GM18858 (cell line): ENCODE measurements at regions not wholly inside any gene's neighbourhood (a gene's known extent, or its start where the extent isn't known, plus 50 kb on each side); places are given as distances from the start of the nearest gene placed in this dataset.
"Not testable (repeated sequence)": the region's sequence is repeated elsewhere in the genome, so short reads cannot be mapped to it uniquely, and the experiment has no call there.

Experiments
- ATAC-seq: cut with Tn5 transposase; IDR thresholded peaks from one replicate; pipeline ENCODE4 v1.9.1; 2021; ENCODE audit not compliant: unreplicated experiment

DNA sequence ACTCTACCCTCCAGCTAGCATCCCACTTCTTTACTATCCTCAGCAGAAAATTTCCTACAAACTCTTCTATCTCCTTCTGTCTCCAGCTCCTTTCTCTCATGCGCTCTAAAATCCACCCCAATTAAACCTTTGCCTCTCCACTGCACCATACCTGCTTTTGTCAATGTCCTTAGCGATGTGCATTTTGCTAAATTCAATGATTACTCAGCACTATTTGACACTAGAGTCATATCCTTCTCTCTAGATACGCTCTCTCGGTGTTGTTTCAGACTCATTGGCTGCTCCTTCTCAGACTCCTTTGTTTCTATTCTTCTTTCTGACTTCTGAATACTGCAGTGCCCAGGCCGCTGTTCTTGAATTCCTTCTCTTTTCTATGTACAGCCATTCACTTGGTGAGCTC is 144.2 kb downstream of the HLX start:
- no peak for ATAC-seq

GRCh38 chr1:221025501-221025900 is 146.3 kb downstream of the HLX start:
- no peak for ATAC-seq

- ATAC-seq: no peak
These were observed 146.7 kb downstream of the HLX start for GRCh38 chr1:221025956-221026355.

GRCh38 chr1:221029981-221030649 is 150.9 kb downstream of the HLX start:
- ATAC-seq: no peak

- ATAC-seq: no peak
These were observed 151.7 kb downstream of the HLX start for GRCh38 chr1:221030990-221031389.

DNA sequence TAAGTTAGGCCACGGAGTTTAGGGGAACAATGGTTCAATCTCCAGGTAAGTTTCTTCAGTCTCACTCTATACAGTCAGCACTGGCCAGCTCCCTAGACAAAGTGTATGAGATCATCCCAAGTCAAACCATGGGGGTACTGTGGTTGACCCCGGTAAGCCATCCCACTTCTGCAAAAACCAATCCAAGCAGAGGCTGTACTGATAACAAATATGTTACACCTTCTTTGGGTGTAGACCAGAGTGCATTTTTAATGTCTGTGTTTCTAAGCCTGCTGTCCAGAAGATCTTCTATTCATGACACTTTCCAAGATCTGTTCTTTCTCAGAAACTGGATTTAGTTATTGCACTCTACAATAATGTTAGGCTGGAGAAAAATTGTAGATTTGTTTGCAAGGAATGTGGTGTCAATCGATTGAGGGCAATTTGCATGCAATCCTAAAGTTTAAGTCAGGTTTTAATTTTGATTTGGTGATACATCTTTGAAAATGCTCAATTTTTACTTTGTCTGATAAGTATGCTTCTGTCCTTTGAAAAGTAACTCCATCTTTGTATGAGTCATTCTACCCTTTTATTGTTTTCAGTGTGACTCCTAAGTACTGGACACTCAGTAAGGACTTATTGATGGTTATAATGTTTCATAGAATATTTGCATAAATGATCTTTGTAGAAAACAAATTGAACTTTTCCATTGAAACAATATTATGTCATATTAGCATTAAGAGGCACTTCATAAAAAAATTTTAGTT is 152.4 kb downstream of the HLX start:
- ATAC-seq: no peak

DNA sequence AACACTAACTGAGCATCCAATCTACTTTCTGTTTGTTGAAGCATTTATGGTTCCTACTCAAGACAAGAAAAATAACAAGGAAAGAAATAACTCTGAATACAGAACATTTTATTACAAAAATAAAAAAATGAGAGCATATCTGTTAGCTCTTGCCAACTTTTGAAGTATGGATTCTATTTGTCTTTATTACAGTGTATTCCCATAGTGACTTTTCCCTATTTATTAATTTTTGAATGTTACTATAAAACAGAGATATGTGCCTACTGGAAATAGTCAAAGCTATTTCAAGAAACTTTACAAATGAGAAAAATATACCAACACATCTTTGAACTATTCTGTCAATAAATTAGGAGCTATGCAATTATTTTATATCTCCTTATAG is 153.0 kb downstream of the HLX start:
- no peak for ATAC-seq

DNA sequence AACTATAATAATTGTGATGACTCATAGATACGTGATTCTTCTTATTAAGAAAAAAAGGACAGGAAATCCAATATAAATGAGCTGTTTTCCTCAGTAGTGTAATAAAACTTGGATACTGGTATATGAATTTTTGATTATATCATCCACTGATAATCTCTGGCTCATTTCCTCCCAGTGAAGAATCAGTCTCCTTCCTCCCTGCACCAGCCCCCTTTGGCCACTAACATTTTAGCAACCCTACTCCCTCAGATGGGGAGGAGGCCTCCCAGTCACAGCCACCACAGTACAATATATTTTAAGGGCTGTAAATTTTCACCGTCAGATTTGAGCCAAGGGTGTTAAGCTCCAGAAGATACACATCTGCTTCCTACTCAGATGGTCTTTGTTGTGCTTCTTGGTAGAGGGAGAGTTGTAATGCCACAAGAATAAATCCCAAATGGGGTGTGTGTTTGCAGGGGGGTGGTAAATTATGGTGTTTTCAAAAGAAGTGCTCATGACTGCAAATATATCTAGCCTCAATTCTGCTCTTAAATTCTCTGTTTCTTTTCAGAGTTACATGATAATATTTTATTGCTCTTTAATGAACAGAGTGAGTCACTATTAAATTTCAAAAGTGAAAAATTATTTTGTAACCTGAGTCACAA is 153.5 kb downstream of the HLX start:
- ATAC-seq: no peak

- ATAC-seq: no peak
These were observed 156.5 kb downstream of the HLX start for GRCh38 chr1:221035662-221036153.

- no peak for ATAC-seq
These were observed 160.4 kb downstream of the HLX start for GRCh38 chr1:221039616-221040015.

GRCh38 chr1:221040101-221040500 is 160.9 kb downstream of the HLX start:
- ATAC-seq: no peak

GRCh38 chr1:221040691-221041285 is 161.5 kb downstream of the HLX start:
- no peak for ATAC-seq

- ATAC-seq: no peak
These were observed 165.3 kb downstream of the HLX start for GRCh38 chr1:221044538-221044937.

DNA sequence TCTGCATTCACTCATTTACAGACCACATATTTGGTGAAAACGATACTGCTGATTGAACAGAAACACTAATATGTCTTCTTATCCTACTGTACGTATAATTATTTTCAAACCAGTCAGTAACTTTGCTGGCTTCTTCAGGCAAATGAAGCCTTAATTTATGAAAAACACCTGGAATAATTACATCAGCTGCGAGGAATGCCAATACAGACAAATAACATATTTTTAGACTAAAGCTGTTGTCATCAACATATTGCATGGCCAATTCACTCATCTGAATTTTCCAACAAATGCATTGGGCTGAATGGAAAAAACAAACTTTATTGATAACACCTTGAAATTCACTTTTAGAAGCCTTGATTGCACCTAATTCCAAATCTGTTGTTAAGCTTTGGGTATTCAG is 165.9 kb downstream of the HLX start:
- ATAC-seq: no peak

GRCh38 chr1:221045842-221046831 is 166.9 kb downstream of the HLX start:
- peak; percentile 93 for ATAC-seq

DNA sequence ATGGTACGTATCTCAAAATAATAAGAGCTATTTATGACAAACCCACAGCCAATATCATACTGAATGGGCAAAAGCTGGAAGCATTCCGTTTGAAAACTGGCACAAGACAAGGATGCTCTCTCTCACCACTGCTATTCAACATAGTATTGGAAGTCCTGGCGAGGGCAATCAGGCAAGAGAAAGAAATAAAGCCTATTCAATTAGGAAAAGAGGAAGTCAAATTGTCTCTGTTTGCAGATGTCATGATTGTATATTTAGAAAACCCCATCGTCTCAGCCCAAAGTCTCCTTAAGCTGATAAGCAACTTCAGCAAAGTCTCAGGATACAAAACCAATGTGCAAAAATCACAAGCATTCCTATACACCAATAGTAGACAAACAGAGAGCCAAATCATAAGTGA is 172.1 kb downstream of the HLX start:
- not testable (repeated sequence) for ATAC-seq

- ATAC-seq: no peak
These were observed 174.6 kb downstream of the HLX start for GRCh38 chr1:221053889-221054288.

GRCh38 chr1:221059506-221059905 is 180.3 kb downstream of the HLX start:
- ATAC-seq: no peak

DNA sequence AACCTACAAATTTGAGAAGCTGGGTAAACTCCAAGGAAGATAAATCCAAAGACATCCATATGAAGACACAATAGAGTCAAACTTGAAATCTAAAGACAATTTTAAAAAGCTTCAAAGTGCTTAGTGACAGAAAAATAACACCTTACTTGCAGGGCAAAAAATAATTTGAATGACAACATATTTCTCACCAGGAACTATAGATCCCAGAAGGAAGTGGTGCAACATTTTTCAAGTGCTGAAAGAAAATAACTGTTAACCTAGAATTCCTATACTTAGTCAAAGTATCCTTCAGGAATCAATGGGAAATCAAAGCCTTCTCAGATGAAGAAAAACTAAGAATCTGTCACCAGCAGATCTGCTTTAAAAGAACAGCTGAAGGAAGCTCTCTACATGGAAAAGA is 184.4 kb downstream of the HLX start:
- no peak for ATAC-seq

DNA sequence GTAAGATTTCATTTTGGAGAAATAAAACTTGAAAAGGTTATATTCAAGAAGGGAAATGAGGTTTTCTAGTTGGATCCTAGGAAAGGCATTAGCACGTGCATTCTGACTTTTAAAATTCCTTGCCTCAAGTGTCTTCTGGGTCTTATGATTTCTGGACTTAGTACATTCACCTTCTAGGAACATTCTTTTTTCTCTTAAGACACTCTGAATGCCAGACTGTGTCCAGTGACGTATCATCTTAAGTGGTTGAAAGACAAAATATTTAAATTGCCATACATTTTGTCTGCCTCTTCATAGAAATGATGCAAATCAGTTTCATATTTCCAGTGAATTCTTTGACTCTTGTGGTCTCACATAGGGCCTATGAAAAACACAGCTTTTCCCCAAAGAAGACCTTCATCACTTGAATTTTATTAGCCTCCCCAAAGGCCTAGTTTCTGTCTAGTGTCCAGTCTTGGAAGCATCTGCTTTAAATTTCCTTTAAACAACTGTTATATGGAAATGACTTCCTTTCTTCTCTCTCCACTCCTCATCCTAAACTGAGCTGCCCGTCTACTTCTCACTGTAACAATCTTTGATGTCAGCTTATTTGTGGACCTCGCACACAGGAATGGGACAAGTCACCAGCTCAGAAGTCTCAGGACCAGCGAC is 187.2 kb downstream of the HLX start:
- no peak for ATAC-seq
